Stimulated activated CD4-positive, alpha-beta T cell treated with anti-CD3 and anti-CD28 coated beads, TNF-alpha, amount 100 ng/mL, for 1 hour (primary cell): ENCODE measurements at regions not wholly inside any gene's neighbourhood (a gene's known extent, or its start where the extent isn't known, plus 50 kb on each side); places are given as distances from the start of the nearest gene placed in this dataset.

Experiments
- DNase-seq, 3 donors: peaks; one replicate each; pipeline ENCODE4 v3.0.0-alpha.2; 2020; ENCODE audit warnings: low read depth in 3 of 3, low spot score in 1 of 3

GRCh38 chr9:99326112-99326916 lies 104.2 kb downstream of the SEC61B start:
- DNase-seq = no peak

GRCh38 chr9:99326917-99327189 lies 104.8 kb downstream of the SEC61B start:
- no peak for DNase-seq

DNA sequence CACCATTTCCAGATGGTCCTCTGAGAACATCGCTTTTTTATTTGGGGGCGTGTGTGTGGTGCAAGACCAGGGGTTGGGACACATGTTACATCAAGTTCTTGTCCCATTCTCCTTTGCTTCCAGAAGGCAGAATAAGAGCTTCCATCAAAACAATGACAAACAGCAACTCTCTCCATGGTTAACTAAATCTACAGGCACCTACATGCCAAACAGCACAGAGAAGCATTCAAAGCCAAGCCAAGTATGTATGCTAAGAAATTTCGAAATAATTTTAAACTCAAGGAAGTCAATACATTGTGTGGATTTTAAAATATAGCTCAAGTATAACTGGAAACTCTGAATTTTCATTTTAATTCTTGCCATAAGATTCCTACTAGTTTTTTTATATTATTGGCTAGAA lies 105.6 kb downstream of the SEC61B start:
- DNase-seq = no peak

DNA sequence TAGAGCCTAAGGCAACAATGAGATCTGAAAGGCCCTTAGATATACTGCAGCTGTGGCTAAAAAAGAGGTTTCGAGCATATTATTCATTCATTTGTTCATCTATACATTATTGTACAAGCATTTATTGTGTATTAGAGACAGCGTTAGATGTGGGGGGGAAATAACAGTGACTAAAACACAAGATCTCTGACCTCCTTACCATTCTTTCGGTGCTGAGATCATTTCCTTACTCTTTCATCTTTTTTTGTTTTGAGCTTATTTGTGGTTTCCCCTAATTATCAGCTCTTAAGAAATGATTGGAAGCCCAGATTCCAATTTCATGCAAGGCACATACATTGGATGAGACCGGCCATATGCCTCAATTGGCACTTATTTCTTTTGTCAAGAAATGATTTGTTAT lies 113.2 kb downstream of the SEC61B start:
- no peak for DNase-seq

GRCh38 chr9:99336005-99336404 lies 113.9 kb downstream of the SEC61B start:
- no peak for DNase-seq

- DNase-seq = no peak
Measured at GRCh38 chr9:99336531-99336930, 114.4 kb downstream of the SEC61B start.

- DNase-seq = no peak
Measured at GRCh38 chr9:99340281-99340680, 118.2 kb downstream of the SEC61B start.

DNA sequence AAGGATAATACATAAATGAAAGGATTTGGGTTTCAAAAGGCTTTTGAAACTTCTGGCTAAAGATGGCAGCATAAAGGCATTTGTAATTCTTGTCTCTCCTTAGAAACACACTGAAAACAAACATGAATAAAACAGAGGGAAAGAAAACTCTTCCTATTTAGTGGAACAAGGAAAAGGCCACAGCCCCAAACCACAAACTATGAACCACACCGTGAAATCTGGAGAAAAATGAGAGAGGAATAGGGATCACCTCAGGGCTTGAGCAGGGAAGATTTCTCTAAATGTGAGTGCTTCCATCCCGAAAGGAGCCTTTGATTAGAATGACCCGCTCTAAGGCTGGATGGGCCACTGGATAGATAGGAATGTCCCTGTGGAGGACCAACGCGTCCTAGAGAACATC lies 119.6 kb downstream of the SEC61B start:
- no peak for DNase-seq

GRCh38 chr9:99345451-99345850 lies 123.4 kb downstream of the SEC61B start:
- no peak for DNase-seq

- DNase-seq = no peak
Measured at GRCh38 chr9:99345942-99346341, 123.9 kb downstream of the SEC61B start.

- no peak for DNase-seq
Measured at GRCh38 chr9:99347568-99347967, 125.5 kb downstream of the SEC61B start.

DNA sequence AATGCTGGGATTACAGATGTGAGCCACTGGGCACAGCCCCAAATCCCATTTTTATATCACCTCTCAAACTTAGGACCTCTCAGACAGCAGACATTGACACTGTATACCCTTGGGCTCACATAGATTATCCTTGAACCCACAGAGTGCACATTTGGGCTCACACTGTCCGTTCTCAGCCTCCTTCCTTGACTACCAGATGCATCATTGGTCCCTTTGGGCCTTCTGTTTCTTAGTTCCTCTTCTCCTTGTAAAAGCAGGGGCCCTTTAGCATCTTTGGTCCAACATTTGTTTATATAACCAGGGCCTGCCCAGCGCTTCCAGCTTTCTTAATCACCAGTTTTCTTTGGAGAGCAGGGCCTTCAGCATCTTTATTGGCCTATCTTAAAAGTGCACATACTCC lies 126.2 kb downstream of the SEC61B start:
- no peak for DNase-seq

GRCh38 chr9:99349870-99350269 lies 127.8 kb downstream of the SEC61B start:
- no peak for DNase-seq

GRCh38 chr9:99350461-99350860 lies 128.4 kb downstream of the SEC61B start:
- no peak for DNase-seq

DNA sequence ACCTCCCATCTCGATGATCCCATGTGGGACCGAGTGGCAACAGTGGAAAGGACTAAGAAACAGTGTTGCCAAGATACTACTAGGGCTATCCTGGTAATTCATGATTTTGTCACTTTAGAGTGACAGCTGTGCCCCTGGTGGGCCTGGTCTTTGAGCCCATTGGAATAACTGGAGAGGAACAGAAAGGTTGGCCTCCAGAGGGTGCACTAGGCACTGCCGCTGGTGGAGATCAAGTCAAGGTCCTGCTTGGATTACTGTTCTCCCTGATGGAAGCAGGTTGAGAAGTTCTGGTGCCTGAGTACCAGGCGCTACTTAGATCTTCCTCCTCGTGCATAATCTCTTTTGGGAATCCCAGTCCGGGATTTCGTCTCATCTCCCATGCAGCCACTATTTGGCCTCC lies 129.6 kb downstream of the SEC61B start:
- no peak for DNase-seq

GRCh38 chr9:99352826-99353225 lies 130.7 kb downstream of the SEC61B start:
- DNase-seq = no peak

DNA sequence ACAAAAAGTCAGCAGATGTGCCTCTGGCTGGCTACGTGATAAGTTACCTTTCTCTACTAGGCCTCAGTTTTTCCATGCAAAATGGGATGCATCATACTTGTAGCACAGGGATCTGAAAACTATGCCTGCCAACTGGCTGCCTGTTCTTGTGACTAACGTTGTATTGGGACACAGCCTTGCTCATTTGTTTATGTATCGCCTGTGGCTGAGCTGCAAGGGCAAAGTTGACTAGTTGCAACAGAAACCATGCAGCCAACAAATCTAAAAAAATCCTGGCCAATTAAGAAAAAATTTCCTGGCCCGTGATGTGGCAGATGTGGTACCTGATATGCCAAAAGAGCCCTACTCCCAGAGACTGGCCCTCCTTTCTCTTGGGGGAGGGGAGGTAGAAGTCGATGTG lies 131.3 kb downstream of the SEC61B start:
- no peak for DNase-seq

DNA sequence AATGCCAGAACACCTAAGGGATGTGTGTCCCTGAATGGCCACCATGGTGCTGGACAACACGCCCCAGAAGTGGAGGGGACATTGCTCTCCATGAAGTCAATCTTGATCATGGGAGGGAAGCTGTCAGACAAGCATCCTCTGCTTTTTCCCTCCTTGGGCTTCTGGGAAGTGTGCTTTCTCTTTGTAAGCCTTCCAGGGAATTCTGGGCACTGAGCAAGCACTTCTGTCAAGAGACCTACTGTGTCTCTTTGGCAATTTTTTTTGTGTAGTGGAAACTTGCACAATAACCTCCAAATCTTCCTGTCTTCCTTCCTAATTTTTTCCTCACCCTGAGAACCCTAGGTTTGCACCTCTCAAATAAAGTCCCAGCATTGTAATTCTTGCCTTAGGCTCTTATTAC lies 132.0 kb downstream of the SEC61B start:
- no peak for DNase-seq

- no peak for DNase-seq
Measured at GRCh38 chr9:99356512-99356971, 134.5 kb downstream of the SEC61B start.

GRCh38 chr9:99357575-99357974 lies 135.5 kb downstream of the SEC61B start:
- no peak for DNase-seq

GRCh38 chr9:99358668-99359067 lies 136.6 kb downstream of the SEC61B start:
- no peak for DNase-seq

DNA sequence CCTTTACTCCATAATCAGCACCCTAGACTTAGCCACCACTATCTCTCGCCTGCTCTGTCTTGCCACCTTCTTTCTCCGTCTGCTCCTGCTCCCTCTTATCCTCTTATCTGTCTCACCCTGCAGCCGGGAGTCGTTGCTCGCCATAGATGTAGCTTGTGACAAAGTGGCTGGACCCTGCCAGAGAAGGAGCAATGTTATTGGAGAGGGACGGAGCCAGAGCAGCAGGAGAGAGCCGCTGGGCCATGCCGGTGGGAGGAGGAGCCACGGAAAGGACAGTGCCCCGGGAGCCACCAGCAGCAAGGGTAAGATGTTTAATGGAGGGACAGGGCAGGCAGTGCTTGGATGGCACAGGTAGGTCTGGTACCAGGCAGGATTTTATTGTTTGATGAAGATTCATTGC lies 137.3 kb downstream of the SEC61B start:
- no peak for DNase-seq

DNA sequence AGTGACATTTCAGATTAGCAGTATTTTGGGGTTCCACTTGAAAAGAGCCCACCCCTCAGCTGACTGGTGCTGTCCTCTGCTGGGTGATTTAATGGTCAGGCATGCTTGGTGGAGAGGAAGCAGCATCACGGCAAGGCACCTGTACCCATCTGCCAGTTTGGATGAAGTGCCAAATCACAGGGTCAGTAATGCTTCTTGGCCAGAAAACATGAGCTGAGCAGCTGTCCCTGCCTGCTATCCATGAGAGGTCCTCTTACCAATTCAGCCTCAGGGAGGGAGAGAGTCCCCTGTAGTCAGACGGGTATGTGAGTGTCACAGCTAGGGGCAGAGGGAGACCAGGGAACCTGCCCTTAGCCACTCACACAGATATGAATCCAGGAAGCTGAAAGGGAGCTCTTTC lies 137.9 kb downstream of the SEC61B start:
- no peak for DNase-seq

GRCh38 chr9:99361817-99362216 lies 139.7 kb downstream of the SEC61B start:
- DNase-seq = no peak
